HEK293T (cell line): ENCODE measurements at regions not wholly inside any gene's neighbourhood (a gene's known extent, or its start where the extent isn't known, plus 50 kb on each side); places are given as distances from the start of the nearest gene placed in this dataset.

Source experiments
- ARNT ChIP-seq: fragments of 450-650 bp; IDR thresholded peaks from 2 replicates; pipeline ENCODE4 v1.6.1; 2017; ENCODE audit warnings: mild to moderate bottlenecking
- BHLHE40 ChIP-seq: fragments of 450-650 bp; IDR thresholded peaks from 2 replicates; pipeline ENCODE4 v1.6.1; 2016; ENCODE audit warnings: mild to moderate bottlenecking, moderate library complexity, borderline replicate concordance
- CTBP1 ChIP-seq: fragments of 450-650 bp; IDR thresholded peaks from 2 replicates; pipeline ENCODE4 v1.6.1; 2016; ENCODE audit warnings: borderline replicate concordance
- ELF4 ChIP-seq: fragments of 450-650 bp; IDR thresholded peaks from 2 replicates; pipeline ENCODE4 v1.6.1; 2017; ENCODE audit warnings: antibody characterized with exemption
- FOXA1 ChIP-seq: fragments of 450-650 bp; IDR thresholded peaks from 2 replicates; pipeline ENCODE4 v1.6.1; 2016; ENCODE audit warnings: mild to moderate bottlenecking
- FOXK2 ChIP-seq: fragments of 450-650 bp; IDR thresholded peaks from 2 replicates; pipeline ENCODE4 v1.6.1; 2016; ENCODE audit warnings: mild to moderate bottlenecking
- FOXM1 ChIP-seq: fragments of 450-650 bp; IDR thresholded peaks from 2 replicates; pipeline ENCODE4 v1.6.1; 2017; ENCODE audit warnings: mild to moderate bottlenecking, borderline replicate concordance
- HDGF ChIP-seq: fragments of 450-650 bp; IDR thresholded peaks from 2 replicates; pipeline ENCODE4 v1.6.1; 2017; ENCODE audit warnings: antibody characterized with exemption, borderline replicate concordance
- L3MBTL2 ChIP-seq: fragments of 450-650 bp; conservative IDR thresholded peaks from 2 replicates; pipeline ENCODE4 v1.6.1; 2016; ENCODE audit warnings: mild to moderate bottlenecking
- NFRKB ChIP-seq: fragments of 450-650 bp; IDR thresholded peaks from 2 replicates; pipeline ENCODE4 v1.6.1; 2016; ENCODE audit warnings: mild to moderate bottlenecking, moderate library complexity
- SUZ12 ChIP-seq: fragments of 450-650 bp; IDR thresholded peaks from 2 replicates; pipeline ENCODE4 v1.6.1; 2016; ENCODE audit warnings: mild to moderate bottlenecking
- TARDBP ChIP-seq: fragments of 450-650 bp; IDR thresholded peaks from 2 replicates; pipeline ENCODE4 v1.6.1; 2016
- ZNF384 ChIP-seq: fragments of 450-650 bp; IDR thresholded peaks from 2 replicates; pipeline ENCODE4 v1.6.1; 2016
- TF ChIP-seq, protein P1 (sequence below): fragments of 450-650 bp; IDR thresholded peaks from 2 replicates; pipeline ENCODE4 v1.6.1; 2016

DNA sequence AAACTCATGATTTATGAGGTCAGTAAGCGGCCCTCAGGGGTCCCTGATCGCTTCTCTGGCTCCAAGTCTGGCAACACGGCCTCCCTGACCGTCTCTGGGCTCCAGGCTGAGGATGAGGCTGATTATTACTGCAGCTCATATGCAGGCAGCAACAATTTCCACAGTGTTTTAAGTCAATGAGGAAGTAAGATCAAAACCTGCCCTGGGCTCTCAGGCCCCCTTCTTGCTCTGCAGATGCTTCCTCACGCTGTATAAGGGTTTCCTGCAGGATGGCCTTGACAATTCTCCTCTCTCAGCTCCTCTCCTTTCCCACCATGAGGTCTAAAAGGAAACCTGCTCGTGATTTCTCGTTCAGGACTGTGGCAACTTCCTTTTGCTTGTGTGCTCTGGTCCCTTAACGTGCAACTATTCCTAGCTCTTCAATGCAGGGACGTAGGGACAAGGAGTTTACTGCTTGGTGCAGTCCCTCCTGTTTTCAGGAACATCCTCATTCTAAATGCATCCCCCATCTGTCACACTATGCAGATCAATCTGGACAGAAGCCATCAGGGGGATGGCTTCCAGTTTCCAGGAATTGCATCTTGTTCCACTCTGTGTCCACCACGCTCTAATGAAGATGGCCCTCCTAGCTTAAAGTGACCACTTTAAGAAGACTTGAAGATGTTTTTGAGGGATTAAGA lies 64.3 kb upstream of the IGLL5 start:
- TF ChIP-seq ZNF384 (no peak), FOXK2 (no peak), ARNT (no peak), SUZ12 (no peak), CTBP1 (no peak), L3MBTL2 (no peak), FOXM1 (no peak), NFRKB (no peak), ELF4 (no peak), FOXA1 (no peak), HDGF (no peak), BHLHE40 (no peak), TARDBP (no peak)
- TF ChIP-seq, protein P1, sequence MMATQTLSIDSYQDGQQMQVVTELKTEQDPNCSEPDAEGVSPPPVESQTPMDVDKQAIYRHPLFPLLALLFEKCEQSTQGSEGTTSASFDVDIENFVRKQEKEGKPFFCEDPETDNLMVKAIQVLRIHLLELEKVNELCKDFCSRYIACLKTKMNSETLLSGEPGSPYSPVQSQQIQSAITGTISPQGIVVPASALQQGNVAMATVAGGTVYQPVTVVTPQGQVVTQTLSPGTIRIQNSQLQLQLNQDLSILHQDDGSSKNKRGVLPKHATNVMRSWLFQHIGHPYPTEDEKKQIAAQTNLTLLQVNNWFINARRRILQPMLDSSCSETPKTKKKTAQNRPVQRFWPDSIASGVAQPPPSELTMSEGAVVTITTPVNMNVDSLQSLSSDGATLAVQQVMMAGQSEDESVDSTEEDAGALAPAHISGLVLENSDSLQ = no peak
